H1 (cell line): ENCODE measurements at regions not wholly inside any gene's neighbourhood (a gene's known extent, or its start where the extent isn't known, plus 50 kb on each side); places are given as distances from the start of the nearest gene placed in this dataset.
A peak's percentile ranks its signal among the peaks of the same experiment; 100 is the strongest.

Experiments
- CTCF ChIA-PET: fragments of 300-600 bp; sonication (Branson Sonifier 250); formaldehyde crosslinking; loops from one replicate; lab custom pipeline; 2021; ENCODE audit not compliant: partially characterized antibody; lab: Charles Lee
- POLR2A ChIA-PET: fragments of 300-600 bp; sonication (Branson Sonifier 250); formaldehyde crosslinking; loops from one replicate; lab custom pipeline; 2021; ENCODE audit warnings: inconsistent platforms; ENCODE audit not compliant: partially characterized antibody; lab: Charles Lee
- DNase-seq, 2 experiments: peaks; one replicate each; pipeline versions ENCODE4 v3.0.0 to v3.0.0-alpha.2; 2010 to 2022; ENCODE audit warnings: low spot score in 2 of 2, low read depth in 1 of 2, mixed read lengths in 1 of 2
- FAIRE-seq: peaks from 2 replicates; lab custom pipeline; 2011; peaks lifted over from hg19 to GRCh38; lab: Jason Lieb, UNC
- H2AFZ ChIP-seq: 2 replicates; pipeline ENCODE4 v1.8.1; 2012; ENCODE audit warnings: low read length, inconsistent platforms
- H2AK5ac ChIP-seq: 2 replicates; pipeline ENCODE4 v1.6.1; 2013; ENCODE audit warnings: low read depth, low read length
- H2BK120ac ChIP-seq: replicated peaks from 2 replicates; pipeline ENCODE3; 2013; ENCODE audit warnings: low read depth, low read length, inconsistent platforms
- H2BK12ac ChIP-seq: 2 replicates; pipeline ENCODE4 v1.6.1; 2013; ENCODE audit warnings: low read depth, low read length
- H2BK15ac ChIP-seq: 2 replicates; pipeline ENCODE4 v1.6.1; 2013; ENCODE audit warnings: low read length
- H2BK20ac ChIP-seq: 2 replicates; pipeline ENCODE4 v1.6.1; 2013; ENCODE audit warnings: low read length
- H2BK5ac ChIP-seq: 2 replicates; pipeline ENCODE4 v1.6.1; 2013; ENCODE audit warnings: low read depth, low read length
- H3K14ac ChIP-seq: 2 replicates; pipeline ENCODE4 v1.6.1; 2013; ENCODE audit warnings: inconsistent platforms; ENCODE audit not compliant: insufficient read length
- H3K18ac ChIP-seq: 2 replicates; pipeline ENCODE4 v1.6.1; 2013; ENCODE audit warnings: low read length; ENCODE audit errors: extremely low read depth
- H3K23ac ChIP-seq: 2 replicates; pipeline ENCODE4 v1.6.1; 2013; ENCODE audit warnings: inconsistent platforms; ENCODE audit not compliant: insufficient read length
- H3K23me2 ChIP-seq: 2 replicates; pipeline ENCODE4 v1.6.1; 2013; ENCODE audit warnings: low read depth, low read length
- H3K27ac ChIP-seq: 2 replicates; pipeline ENCODE4 v1.6.1; 2011; ENCODE audit warnings: low read depth, low read length, inconsistent platforms
- H3K27me3 ChIP-seq, 4 experiments: replicated peaks in 1 of 4; 1 replicate in 1 of 4; 2 replicates in 3 of 4; pipeline versions ENCODE4 v1.6.1 to v1.8.1; 2011 to 2013; ENCODE audit warnings: low read length in 3 of 4, mild to moderate bottlenecking in 3 of 4, inconsistent platforms in 2 of 4, mixed read lengths in 2 of 4, moderate library complexity in 1 of 4; ENCODE audit not compliant: control insufficient read depth in 3 of 4, insufficient read depth in 3 of 4; ENCODE audit errors: extremely low read depth in 1 of 4
- H3K36me3 ChIP-seq, 4 experiments: 2 replicates each; pipeline versions ENCODE4 v1.6.1 to v1.8.1; 2011 to 2013; ENCODE audit warnings: mild to moderate bottlenecking in 4 of 4, low read length in 3 of 4, moderate library complexity in 2 of 4, control low read depth in 1 of 4, inconsistent platforms in 1 of 4; ENCODE audit not compliant: insufficient read depth in 4 of 4, control insufficient read depth in 2 of 4
- H3K4ac ChIP-seq: replicated peaks from 2 replicates; pipeline ENCODE3; 2013; ENCODE audit warnings: low read length, low read depth, mixed read lengths, inconsistent platforms; ENCODE audit not compliant: insufficient read length
- H3K4me1 ChIP-seq, 4 experiments: replicated peaks in 1 of 4; 1 replicate in 1 of 4; 2 replicates in 3 of 4; pipeline versions ENCODE4 v1.6.1 to v1.8.1; 2011 to 2013; ENCODE audit warnings: low read length in 3 of 4, inconsistent platforms in 2 of 4, mixed read lengths in 1 of 4; ENCODE audit not compliant: insufficient read depth in 4 of 4, control insufficient read depth in 3 of 4
- H3K4me2 ChIP-seq, 2 experiments: 2 replicates each; pipeline versions ENCODE4 v1.6.1 to v1.8.1; 2011 to 2013; ENCODE audit warnings: low read depth in 2 of 2, low read length in 2 of 2, control low read depth in 1 of 2, inconsistent platforms in 1 of 2, mild to moderate bottlenecking in 1 of 2; ENCODE audit not compliant: insufficient read depth in 1 of 2
- H3K4me3 ChIP-seq, 4 experiments: fragments of 200-600, 300-600 bp in 1 of 4; sonication (generic), shearing (Covaris generic), sonication (Bioruptor Twin) in 1 of 4; 2 replicates each; pipeline versions ENCODE4 v1.5.1 to v1.8.1; 2011 to 2016; ENCODE audit warnings: low read length in 4 of 4, low read depth in 3 of 4, control low read depth in 2 of 4, inconsistent platforms in 2 of 4, mild to moderate bottlenecking in 2 of 4, mixed read lengths in 1 of 4, moderate library complexity in 1 of 4; ENCODE audit not compliant: insufficient read depth in 2 of 4; ENCODE audit errors: extremely low read depth in 1 of 4
- H3K56ac ChIP-seq: replicated peaks from 2 replicates; pipeline ENCODE3; 2013; ENCODE audit warnings: low read depth, mild to moderate bottlenecking, mixed read lengths, low read length, inconsistent platforms; ENCODE audit not compliant: insufficient read length
- H3K79me1 ChIP-seq: 2 replicates; pipeline ENCODE4 v1.6.1; 2013; ENCODE audit warnings: low read depth, low read length, control low read depth
- H3K79me2 ChIP-seq, 2 experiments: 2 replicates each; pipeline versions ENCODE4 v1.6.1 to v1.8.1; 2012 to 2013; ENCODE audit warnings: low read length in 2 of 2, mild to moderate bottlenecking in 2 of 2, inconsistent platforms in 1 of 2; ENCODE audit not compliant: insufficient read depth in 2 of 2, control insufficient read depth in 1 of 2
- H3K9ac ChIP-seq, 4 experiments: replicated peaks in 1 of 4; 1 replicate in 1 of 4; 2 replicates in 3 of 4; pipeline versions ENCODE4 v1.6.1 to v1.8.1; 2011 to 2013; ENCODE audit warnings: low read depth in 3 of 4, low read length in 3 of 4, control low read depth in 2 of 4, mild to moderate bottlenecking in 2 of 4, moderate library complexity in 2 of 4, inconsistent platforms in 1 of 4; ENCODE audit errors: extremely low read depth in 1 of 4
- H3K9me3 ChIP-seq, 2 experiments: 2 replicates each; pipeline versions ENCODE4 v1.6.1 to v1.8.1; 2012 to 2013; ENCODE audit warnings: mild to moderate bottlenecking in 2 of 2, moderate library complexity in 2 of 2, control low read depth in 1 of 2, inconsistent platforms in 1 of 2, low read depth in 1 of 2, low read length in 1 of 2, mixed read lengths in 1 of 2; ENCODE audit not compliant: insufficient read depth in 2 of 2
- H4K20me1 ChIP-seq, 2 experiments: replicated peaks in 1 of 2; 2 replicates each; pipeline versions ENCODE3 to v1.8.1; 2011 to 2013; ENCODE audit warnings: inconsistent platforms in 2 of 2, low read length in 2 of 2, mild to moderate bottlenecking in 1 of 2; ENCODE audit not compliant: insufficient read depth in 2 of 2, control insufficient read depth in 1 of 2
- H4K5ac ChIP-seq: 2 replicates; pipeline ENCODE4 v1.6.1; 2013; ENCODE audit warnings: low read length, low read depth, mixed read lengths, inconsistent platforms; ENCODE audit not compliant: insufficient read length
- H4K8ac ChIP-seq: 2 replicates; pipeline ENCODE4 v1.8.0; 2013; ENCODE audit warnings: mild to moderate bottlenecking, moderate library complexity, low read length, inconsistent platforms; ENCODE audit not compliant: insufficient read depth; ENCODE audit errors: extremely low read depth
- H4K91ac ChIP-seq: replicated peaks from 2 replicates; pipeline ENCODE3; 2013; ENCODE audit warnings: low read length, mixed read lengths, inconsistent platforms; ENCODE audit not compliant: insufficient read length
- GTF2F1 ChIP-seq: IDR thresholded peaks from 2 replicates; pipeline ENCODE4 v1.6.1; 2012; ENCODE audit warnings: low read depth, low read length, improper control_type of control experiment, borderline replicate concordance
- PHF8 ChIP-seq: fragments of 200-600 bp; sonication (generic); conservative IDR thresholded peaks from 2 replicates; pipeline ENCODE4 v1.7.1; 2012; ENCODE audit warnings: low read depth, mild to moderate bottlenecking, inconsistent platforms, low read length, moderate library complexity
- POU5F1 ChIP-seq: IDR thresholded peaks from 2 replicates; pipeline ENCODE4 v1.6.1; 2011; ENCODE audit warnings: low read depth, mild to moderate bottlenecking, low read length, moderate library complexity
- RFX5 ChIP-seq: IDR thresholded peaks from 2 replicates; pipeline ENCODE4 v1.6.1; 2011; ENCODE audit warnings: low read depth, low read length, improper control_type of control experiment, borderline replicate concordance
- RXRA ChIP-seq: IDR thresholded peaks from 2 replicates; pipeline ENCODE4 v1.6.1; 2011; ENCODE audit warnings: low read depth, mild to moderate bottlenecking, low read length, moderate library complexity; ENCODE audit not compliant: insufficient read depth
- WGBS, 2 experiments: shearing (Covaris generic) in 1 of 2; methylation state at CpG; one replicate each; pipeline versions ENCODE4 v1.1.6 to v1.1.7; 2013 to 2015; ENCODE audit warnings: low lambda C conversion rate in 2 of 2, mixed read lengths in 2 of 2, inconsistent platforms in 1 of 2, low coverage in 1 of 2, missing lambda C conversion rate in 1 of 2; ENCODE audit not compliant: insufficient replicate concordance in 2 of 2, insufficient coverage in 1 of 2, insufficient read length in 1 of 2; ENCODE audit errors: extremely low coverage in 1 of 2, missing lambda C conversion rate in 1 of 2; 5-methylcytosine and 5-hydroxymethylcytosine counted together
- TF ChIP-seq, protein P1 (sequence below): IDR thresholded peaks from 2 replicates; pipeline ENCODE4 v1.6.1; 2012; ENCODE audit warnings: low read length, inconsistent platforms
- TF ChIP-seq, protein P2 (sequence below): IDR thresholded peaks from 2 replicates; pipeline ENCODE4 v1.6.1; 2011; ENCODE audit warnings: low read depth, mild to moderate bottlenecking, low read length; ENCODE audit not compliant: insufficient read depth

DNA sequence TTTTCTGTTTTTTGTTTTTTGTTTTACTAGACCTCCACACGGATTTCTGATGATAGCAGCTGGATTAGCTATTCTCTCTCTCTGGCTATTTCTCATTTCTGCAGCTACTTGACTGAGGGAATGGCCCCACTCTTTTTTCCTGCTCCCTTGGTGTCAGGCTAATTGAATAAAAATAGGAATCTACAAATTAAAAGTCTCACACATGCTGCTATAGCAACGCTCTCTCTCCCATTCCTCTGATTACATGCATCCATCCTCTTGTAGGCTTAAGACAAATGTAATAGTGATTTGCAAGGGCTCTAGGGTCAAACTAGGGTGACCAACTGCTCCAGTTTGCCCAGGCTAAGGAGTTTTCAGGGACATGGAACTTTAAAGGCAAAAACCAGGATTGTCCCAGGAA is 221.8 kb downstream of the PHLDA1 start:
- Histone ChIP-seq H4K20me1 (no peaks in the 10 kb centered on the region), H2BK120ac (no peak overlapping the region), H2BK12ac (no peak overlapping the region), H4K91ac (no peak overlapping the region), H2BK15ac (no peak overlapping the region), H3K4me1 (peaks cover 3 to 19% (median 10%) of the 10 kb centered on the region in 4 experiments; a peak in 6 of 7 replicates), H3K56ac (no peak overlapping the region), H3K4ac (no peak overlapping the region), H4K5ac (no peak overlapping the region), H3K79me2 (no peaks in the 10 kb centered on the region), H3K14ac (no peak overlapping the region), H3K4me2 (no peak overlapping the region; a peak in 1 of 4 replicates), H3K18ac (no peak overlapping the region; the same call in 1 of the 2 replicates), H3K23ac (no peak overlapping the region), H3K27ac (no peak overlapping the region), H2AFZ (0 out of 2 replicates have a peak overlapping the region, but pooled peaks have one; percentile 81), H4K8ac (no peak overlapping the region), H3K4me3 (peak overlapping the region in 1 of 4 experiments; percentile 18; a peak in 1 of 8 replicates), H2BK5ac (no peak overlapping the region), H3K27me3 (peaks cover 0 to 18% (median 2%) of the 10 kb centered on the region in 4 experiments; a peak in 4 of 7 replicates), H3K36me3 (no peaks in the 10 kb centered on the region), H3K9me3 (no peaks in the 10 kb centered on the region), H2BK20ac (no peak overlapping the region; the same call in 1 of the 2 replicates), H3K79me1 (no peaks in the 10 kb centered on the region), H3K9ac (no peak overlapping the region), H3K23me2 (0 out of 2 replicates have a peak, but pooled peaks cover 2% of the 10 kb centered on the region), H2AK5ac (no peak overlapping the region)
- CTCF ChIA-PET, result no interaction called here
- 25% methylated on average over 2 of the region's 2 CpGs; no CpG with 5 or more reads in 1 of the 2 experiments for WGBS, 2 experiments
- POLR2A ChIA-PET, result no interaction called here
- peak; percentile 74 for FAIRE-seq
- no peak for DNase-seq
- TF ChIP-seq GTF2F1 (no peak), PHF8 (no peak), RFX5 (no peak), POU5F1 (no peak), RXRA (no peak)
- TF ChIP-seq, protein P1, sequence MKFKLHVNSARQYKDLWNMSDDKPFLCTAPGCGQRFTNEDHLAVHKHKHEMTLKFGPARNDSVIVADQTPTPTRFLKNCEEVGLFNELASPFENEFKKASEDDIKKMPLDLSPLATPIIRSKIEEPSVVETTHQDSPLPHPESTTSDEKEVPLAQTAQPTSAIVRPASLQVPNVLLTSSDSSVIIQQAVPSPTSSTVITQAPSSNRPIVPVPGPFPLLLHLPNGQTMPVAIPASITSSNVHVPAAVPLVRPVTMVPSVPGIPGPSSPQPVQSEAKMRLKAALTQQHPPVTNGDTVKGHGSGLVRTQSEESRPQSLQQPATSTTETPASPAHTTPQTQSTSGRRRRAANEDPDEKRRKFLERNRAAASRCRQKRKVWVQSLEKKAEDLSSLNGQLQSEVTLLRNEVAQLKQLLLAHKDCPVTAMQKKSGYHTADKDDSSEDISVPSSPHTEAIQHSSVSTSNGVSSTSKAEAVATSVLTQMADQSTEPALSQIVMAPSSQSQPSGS, result no peak
- TF ChIP-seq, protein P2, sequence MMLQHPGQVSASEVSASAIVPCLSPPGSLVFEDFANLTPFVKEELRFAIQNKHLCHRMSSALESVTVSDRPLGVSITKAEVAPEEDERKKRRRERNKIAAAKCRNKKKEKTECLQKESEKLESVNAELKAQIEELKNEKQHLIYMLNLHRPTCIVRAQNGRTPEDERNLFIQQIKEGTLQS, result no peak
